ENCODE measurements at regions not wholly inside any gene's neighbourhood (a gene's known extent, or its start where the extent isn't known, plus 50 kb on each side); places are given as distances from the start of the nearest gene placed in this dataset.

DNA sequence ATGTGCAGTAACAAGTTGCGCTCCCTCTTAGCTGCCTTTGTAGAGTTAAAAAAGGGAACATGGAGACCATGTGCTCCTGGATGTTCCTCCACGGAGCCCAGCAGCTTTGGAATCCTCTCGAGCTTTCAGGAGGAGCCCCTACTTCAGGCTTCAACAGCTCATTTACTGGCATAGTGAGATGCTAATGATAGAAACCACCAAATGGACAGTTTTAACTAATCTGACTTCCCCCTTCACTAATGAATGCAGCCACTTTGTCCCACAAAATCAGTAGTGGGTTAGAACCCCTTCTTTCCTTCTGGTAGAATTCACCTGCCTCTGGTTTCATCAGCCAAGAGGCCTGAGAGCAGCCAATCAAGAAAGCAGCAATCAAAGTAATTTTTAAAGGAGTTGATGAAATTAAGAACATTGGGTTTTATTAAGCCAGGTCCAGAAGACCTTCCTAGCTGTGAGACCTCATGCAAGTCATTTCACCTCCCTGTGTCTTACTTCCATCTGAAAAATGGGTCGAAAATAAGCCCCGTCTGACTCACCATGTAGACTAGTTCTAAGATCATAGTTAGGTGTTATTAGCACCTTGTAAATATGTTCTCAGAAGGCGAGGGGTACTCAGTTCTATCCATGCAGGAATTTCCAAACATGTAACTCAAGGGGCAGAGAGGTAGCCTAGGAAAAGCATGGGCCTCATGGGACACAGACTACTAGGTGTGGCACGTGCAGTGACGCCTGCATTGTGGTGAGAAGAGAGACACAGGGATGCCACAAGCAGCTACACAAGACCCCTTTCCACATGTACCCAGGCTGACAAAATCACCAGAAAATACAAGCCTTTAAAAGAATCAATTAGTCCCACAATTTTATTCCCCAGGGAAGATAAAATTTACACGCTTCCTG is 179.7 kb upstream of the LPP start:
- TF ChIP-seq, protein P1, sequence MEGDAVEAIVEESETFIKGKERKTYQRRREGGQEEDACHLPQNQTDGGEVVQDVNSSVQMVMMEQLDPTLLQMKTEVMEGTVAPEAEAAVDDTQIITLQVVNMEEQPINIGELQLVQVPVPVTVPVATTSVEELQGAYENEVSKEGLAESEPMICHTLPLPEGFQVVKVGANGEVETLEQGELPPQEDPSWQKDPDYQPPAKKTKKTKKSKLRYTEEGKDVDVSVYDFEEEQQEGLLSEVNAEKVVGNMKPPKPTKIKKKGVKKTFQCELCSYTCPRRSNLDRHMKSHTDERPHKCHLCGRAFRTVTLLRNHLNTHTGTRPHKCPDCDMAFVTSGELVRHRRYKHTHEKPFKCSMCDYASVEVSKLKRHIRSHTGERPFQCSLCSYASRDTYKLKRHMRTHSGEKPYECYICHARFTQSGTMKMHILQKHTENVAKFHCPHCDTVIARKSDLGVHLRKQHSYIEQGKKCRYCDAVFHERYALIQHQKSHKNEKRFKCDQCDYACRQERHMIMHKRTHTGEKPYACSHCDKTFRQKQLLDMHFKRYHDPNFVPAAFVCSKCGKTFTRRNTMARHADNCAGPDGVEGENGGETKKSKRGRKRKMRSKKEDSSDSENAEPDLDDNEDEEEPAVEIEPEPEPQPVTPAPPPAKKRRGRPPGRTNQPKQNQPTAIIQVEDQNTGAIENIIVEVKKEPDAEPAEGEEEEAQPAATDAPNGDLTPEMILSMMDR (IDR thresholded peaks at IDR 0.05): no peak
- no peak for TF ChIP-seq POLR2A (IDR thresholded peaks at IDR 0.05)

All from lower leg skin (tissue), 3 donors.